OCI-LY1 (cell line): ENCODE measurements at regions not wholly inside any gene's neighbourhood (a gene's known extent, or its start where the extent isn't known, plus 50 kb on each side); places are given as distances from the start of the nearest gene placed in this dataset.

ENCODE experiments used
- H2AFZ ChIP-seq: fragments of 200-600 bp; sonication (generic), shearing (Covaris generic); 2 replicates; pipeline ENCODE4 v1.6.0; 2014; ENCODE audit warnings: antibody characterized with exemption, mild to moderate bottlenecking, low read length
- H3F3A ChIP-seq: fragments of 200-600 bp; sonication (generic), shearing (Covaris generic); 2 replicates; pipeline ENCODE4 v1.6.0; 2014; ENCODE audit warnings: mild to moderate bottlenecking, antibody characterized with exemption, low read length, moderate library complexity; ENCODE audit not compliant: insufficient read depth
- H3K27ac ChIP-seq: fragments of 200-600 bp; sonication (generic); 2 replicates; pipeline ENCODE4 v1.5.1; 2014; ENCODE audit warnings: low read length, mixed run types, mild to moderate bottlenecking, low read depth; ENCODE audit not compliant: poor library complexity, severe bottlenecking
- H3K27me3 ChIP-seq: fragments of 200-600 bp; sonication (generic); 2 replicates; pipeline ENCODE4 v1.6.0; 2014; ENCODE audit warnings: antibody characterized with exemption, mild to moderate bottlenecking, low read length, moderate library complexity; ENCODE audit not compliant: insufficient read depth
- H3K36me3 ChIP-seq: fragments of 200-600 bp; sonication (generic); 2 replicates; pipeline ENCODE4 v1.6.1; 2014; ENCODE audit warnings: mild to moderate bottlenecking, antibody characterized with exemption, low read length, moderate library complexity, mixed read lengths; ENCODE audit not compliant: insufficient read depth
- H3K4me1 ChIP-seq: fragments of 200-600 bp; sonication (generic); 2 replicates; pipeline ENCODE4 v1.5.1; 2014; ENCODE audit warnings: mild to moderate bottlenecking, low read length, moderate library complexity; ENCODE audit not compliant: insufficient read depth, severe bottlenecking
- H3K4me2 ChIP-seq: fragments of 200-600 bp; sonication (generic), shearing (Covaris generic); 2 replicates; pipeline ENCODE4 v1.6.1; 2014; ENCODE audit warnings: low read length
- H3K4me3 ChIP-seq: fragments of 200-600 bp; sonication (generic); 2 replicates; pipeline ENCODE4 v1.5.1; 2014; ENCODE audit warnings: low read length, low read depth, mild to moderate bottlenecking, mixed read lengths; ENCODE audit not compliant: poor library complexity, severe bottlenecking
- H3K79me2 ChIP-seq: fragments of 200-600 bp; shearing (Covaris generic); 2 replicates; pipeline ENCODE4 v1.6.1; 2016; ENCODE audit warnings: mixed run types, low read length, mixed read lengths; ENCODE audit not compliant: insufficient read depth
- H3K9ac ChIP-seq: fragments of 200-600 bp; sonication (generic), shearing (Covaris generic); 2 replicates; pipeline ENCODE4 v1.6.1; 2014; ENCODE audit warnings: mild to moderate bottlenecking, low read length, mixed read lengths
- H3K9me2 ChIP-seq: fragments of 200-600 bp; sonication (generic), shearing (Covaris generic); 2 replicates; pipeline ENCODE4 v1.6.1; 2014; ENCODE audit warnings: low read depth, mild to moderate bottlenecking, low read length, mixed read lengths
- H3K9me3 ChIP-seq: fragments of 200-600 bp; shearing (Covaris generic); 2 replicates; pipeline ENCODE4 v1.6.1; 2014; ENCODE audit warnings: low read length, mixed read lengths
- H4K20me1 ChIP-seq: fragments of 200-600 bp; sonication (generic), shearing (Covaris generic); 2 replicates; pipeline ENCODE4 v1.6.0; 2016; ENCODE audit warnings: mild to moderate bottlenecking, low read length; ENCODE audit not compliant: insufficient read depth
- CTCF ChIP-seq: fragments of 200-600 bp; sonication (generic), shearing (Covaris generic); IDR thresholded peaks from 2 replicates; pipeline ENCODE4 v1.5.1; 2017; ENCODE audit warnings: mild to moderate bottlenecking, antibody characterized with exemption, low read length, moderate library complexity, mixed read lengths
- EZH2 ChIP-seq: fragments of 200-600 bp; sonication (generic), shearing (Covaris generic); IDR thresholded peaks from 2 replicates; pipeline ENCODE4 v1.8.0; 2017; ENCODE audit warnings: borderline replicate concordance, mixed run types, mild to moderate bottlenecking, antibody characterized with exemption, low read length, moderate library complexity, mixed read lengths

GRCh38 chr1:98344731-98345130, 316.8 kb upstream of the SNX7 start:
- Histone ChIP-seq H3K4me1 (no peaks in the 10 kb centered on the region), H3K27ac (no peak overlapping the region), H3K36me3 (no peaks in the 10 kb centered on the region), H3K9ac (no peak overlapping the region), H3F3A (no peaks in the 10 kb centered on the region), H3K9me2 (no peaks in the 10 kb centered on the region), H3K27me3 (no peaks in the 10 kb centered on the region), H2AFZ (no peak overlapping the region), H3K4me2 (no peak overlapping the region), H3K79me2 (no peaks in the 10 kb centered on the region), H3K4me3 (no peak overlapping the region), H4K20me1 (no peaks in the 10 kb centered on the region), H3K9me3 (no peaks in the 10 kb centered on the region)
- no peak for TF ChIP-seq EZH2
- TF ChIP-seq CTCF, result no peak

DNA sequence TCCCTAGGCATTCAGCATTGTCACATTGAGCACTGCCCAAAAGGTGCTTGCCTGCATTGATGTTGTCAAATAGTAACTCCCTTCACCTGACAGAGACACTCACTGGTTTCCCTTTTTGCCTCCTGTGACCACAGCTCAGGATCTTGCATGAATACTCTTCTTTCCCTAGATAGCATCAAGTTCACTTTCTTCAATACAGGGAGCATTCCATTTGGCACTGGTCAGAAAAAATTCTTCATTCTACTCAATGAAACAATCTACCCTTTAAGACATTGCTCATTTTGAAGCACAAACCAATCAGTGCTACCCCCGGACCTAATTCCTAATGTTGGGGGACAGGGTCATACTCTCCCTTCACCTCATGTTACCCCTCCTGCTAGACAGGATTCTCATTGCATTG, 319.0 kb upstream of the SNX7 start:
- Histone ChIP-seq H3K36me3 (no peaks in the 10 kb centered on the region), H3K9me3 (no peaks in the 10 kb centered on the region), H3K4me2 (no peak overlapping the region), H3F3A (no peaks in the 10 kb centered on the region), H3K27ac (no peak overlapping the region), H2AFZ (no peak overlapping the region), H3K9ac (no peak overlapping the region), H3K4me1 (no peaks in the 10 kb centered on the region), H4K20me1 (no peaks in the 10 kb centered on the region), H3K79me2 (no peaks in the 10 kb centered on the region), H3K27me3 (no peaks in the 10 kb centered on the region), H3K4me3 (no peak overlapping the region), H3K9me2 (no peaks in the 10 kb centered on the region)
- no peak for TF ChIP-seq EZH2
- no peak for TF ChIP-seq CTCF

- Histone ChIP-seq H3K9me3 (no peaks in the 10 kb centered on the region), H3F3A (no peaks in the 10 kb centered on the region), H3K4me2 (no peak overlapping the region), H4K20me1 (no peaks in the 10 kb centered on the region), H3K4me3 (no peak overlapping the region), H3K9ac (no peak overlapping the region), H3K36me3 (no peaks in the 10 kb centered on the region), H2AFZ (no peak overlapping the region), H3K27me3 (no peaks in the 10 kb centered on the region), H3K9me2 (no peaks in the 10 kb centered on the region), H3K4me1 (no peaks in the 10 kb centered on the region), H3K27ac (no peak overlapping the region), H3K79me2 (no peaks in the 10 kb centered on the region)
- TF ChIP-seq EZH2 (no peak), CTCF (no peak)
Observed at GRCh38 chr1:98340511-98340910, 321.0 kb upstream of the SNX7 start.
